Neural cell (in vitro differentiated cells): ENCODE measurements at regions not wholly inside any gene's neighbourhood (a gene's known extent, or its start where the extent isn't known, plus 50 kb on each side); places are given as distances from the start of the nearest gene placed in this dataset.

Experiments
- H2AFZ ChIP-seq: fragments of 200-600, 300-800 bp; sonication (generic), shearing (Covaris generic); 2 replicates; pipeline ENCODE4 v1.6.0; 2014; ENCODE audit warnings: low read depth, mild to moderate bottlenecking, antibody characterized with exemption, low read length, moderate library complexity
- H3F3A ChIP-seq: fragments of 200-600 bp; shearing (Covaris generic); 2 replicates; pipeline ENCODE4 v1.6.1; 2016; ENCODE audit warnings: mild to moderate bottlenecking, moderate library complexity, mixed read lengths, antibody characterized with exemption, low read length; ENCODE audit not compliant: insufficient read depth, poor library complexity, severe bottlenecking
- H3K27ac ChIP-seq: fragments of 200-600, 300-800 bp; sonication (generic), shearing (Covaris generic); 2 replicates; pipeline ENCODE4 v1.5.1; 2014; ENCODE audit warnings: mild to moderate bottlenecking, low read length, moderate library complexity
- H3K27me3 ChIP-seq: fragments of 300-800, 200-600 bp; sonication (generic), shearing (Covaris generic); 2 replicates; pipeline ENCODE4 v1.6.0; 2014; ENCODE audit warnings: mild to moderate bottlenecking, low read depth, low read length, moderate library complexity; ENCODE audit not compliant: insufficient read depth
- H3K36me3 ChIP-seq: fragments of 300-800, 200-600 bp; sonication (generic), shearing (Covaris generic); 2 replicates; pipeline ENCODE4 v1.5.1; 2014; ENCODE audit warnings: mild to moderate bottlenecking, antibody characterized with exemption, low read length, moderate library complexity; ENCODE audit not compliant: insufficient read depth
- H3K4me2 ChIP-seq: fragments of 300-800, 200-600 bp; sonication (generic), shearing (Covaris generic); 2 replicates; pipeline ENCODE4 v1.6.0; 2014; ENCODE audit warnings: mild to moderate bottlenecking, low read length
- H3K4me3 ChIP-seq: fragments of 300-800, 200-600 bp; sonication (generic), shearing (Covaris generic); 2 replicates; pipeline ENCODE4 v1.5.1; 2014; ENCODE audit warnings: mild to moderate bottlenecking, low read length, moderate library complexity
- H3K79me2 ChIP-seq: fragments of 200-600 bp; shearing (Covaris generic); replicated peaks from 2 replicates; pipeline ENCODE4 v1.6.0; 2014; ENCODE audit warnings: mild to moderate bottlenecking, low read length, moderate library complexity; ENCODE audit not compliant: insufficient read depth
- H3K9ac ChIP-seq: fragments of 300-800, 200-600 bp; sonication (generic), shearing (Covaris generic); 2 replicates; pipeline ENCODE4 v1.6.1; 2016; ENCODE audit warnings: mild to moderate bottlenecking, low read length, mixed read lengths
- H3K9me2 ChIP-seq: fragments of 200-600 bp; shearing (Covaris generic); 2 replicates; pipeline ENCODE4 v1.6.1; 2016; ENCODE audit warnings: mild to moderate bottlenecking, low read length, mixed read lengths; ENCODE audit not compliant: insufficient read depth
- H3K9me3 ChIP-seq: fragments of 200-600, 300-800 bp; sonication (generic), shearing (Covaris generic); 2 replicates; pipeline ENCODE4 v1.6.1; 2016; ENCODE audit warnings: mild to moderate bottlenecking, mixed run types, low read length, moderate library complexity, mixed read lengths
- H4K20me1 ChIP-seq: fragments of 200-600 bp; shearing (Covaris generic); 2 replicates; pipeline ENCODE4 v1.6.1; 2016; ENCODE audit warnings: mild to moderate bottlenecking, mixed run types; ENCODE audit not compliant: insufficient read depth
- CTCF ChIP-seq: fragments of 450-650 bp; IDR thresholded peaks from 2 replicates; pipeline ENCODE4 v1.5.1; 2014; ENCODE audit warnings: antibody characterized with exemption, mild to moderate bottlenecking, moderate library complexity; ENCODE audit not compliant: poor library complexity, severe bottlenecking
- EP300 ChIP-seq: fragments of 450-650 bp; conservative IDR thresholded peaks from 2 replicates; pipeline ENCODE4 v1.6.1; 2014; ENCODE audit warnings: antibody characterized with exemption, mild to moderate bottlenecking, moderate library complexity; ENCODE audit not compliant: poor library complexity, severe bottlenecking
- EZH2 ChIP-seq: fragments of 200-600, 300-800 bp; shearing (Covaris generic), sonication (generic); IDR thresholded peaks from 2 replicates; pipeline ENCODE4 v1.6.1; 2014; ENCODE audit warnings: antibody characterized with exemption, low read length, borderline replicate concordance, mild to moderate bottlenecking; ENCODE audit not compliant: insufficient read depth, poor library complexity, severe bottlenecking
- MXI1 ChIP-seq: fragments of 450-650 bp; conservative IDR thresholded peaks from 2 replicates; pipeline ENCODE4 v1.6.1; 2014; ENCODE audit warnings: antibody characterized with exemption, mild to moderate bottlenecking; ENCODE audit not compliant: poor library complexity, severe bottlenecking
- RAD21 ChIP-seq: fragments of 450-650 bp; conservative IDR thresholded peaks from 2 replicates; pipeline ENCODE4 v1.6.1; 2014; ENCODE audit warnings: antibody characterized with exemption, mild to moderate bottlenecking, moderate library complexity
- REST ChIP-seq: IDR thresholded peaks from 2 replicates; pipeline ENCODE4 v1.6.1; 2012; ENCODE audit warnings: borderline replicate concordance
- SMC3 ChIP-seq: fragments of 450-650 bp; conservative IDR thresholded peaks from 2 replicates; pipeline ENCODE4 v1.6.1; 2014; ENCODE audit warnings: antibody characterized with exemption, mild to moderate bottlenecking, moderate library complexity; ENCODE audit not compliant: poor library complexity

- no peak overlapping the region for H2AFZ ChIP-seq
- peak; percentile 91 for TF ChIP-seq SMC3
- peak; percentile 85 for TF ChIP-seq CTCF
- TF ChIP-seq REST: no peak
- peak; percentile 90 for TF ChIP-seq RAD21
- no peak overlapping the region for H3K9ac ChIP-seq
- no peaks in the 10 kb centered on the region for H3K27me3 ChIP-seq
- H3K79me2 ChIP-seq: no peaks in the 10 kb centered on the region
- H3K9me2 ChIP-seq: no peaks in the 10 kb centered on the region
- H3K4me2 ChIP-seq: no peak overlapping the region
- H3K4me3 ChIP-seq: no peak overlapping the region
- H3K27ac ChIP-seq: no peak overlapping the region
- H4K20me1 ChIP-seq: no peaks in the 10 kb centered on the region
- no peaks in the 10 kb centered on the region for H3K36me3 ChIP-seq
- no peaks in the 10 kb centered on the region for H3F3A ChIP-seq
- no peaks in the 10 kb centered on the region for H3K9me3 ChIP-seq
Observed at GRCh38 chr5:54905942-54906537, 79.4 kb downstream of the ESM1 start.

GRCh38 chr5:54905246-54905795, 80.1 kb downstream of the ESM1 start:
- H3F3A ChIP-seq: no peaks in the 10 kb centered on the region
- TF ChIP-seq CTCF (no peak), SMC3 (no peak), EP300 (no peak), EZH2 (no peak), MXI1 (no peak), REST (no peak)
- no peak overlapping the region for H2AFZ ChIP-seq
- H4K20me1 ChIP-seq: no peaks in the 10 kb centered on the region
- H3K27me3 ChIP-seq: no peaks in the 10 kb centered on the region
- H3K4me2 ChIP-seq: no peak overlapping the region
- H3K9me2 ChIP-seq: no peaks in the 10 kb centered on the region
- no peak overlapping the region for H3K9ac ChIP-seq
- no peaks in the 10 kb centered on the region for H3K9me3 ChIP-seq
- no peaks in the 10 kb centered on the region for H3K79me2 ChIP-seq
- no peak overlapping the region for H3K4me3 ChIP-seq
- H3K36me3 ChIP-seq: no peaks in the 10 kb centered on the region
- no peak overlapping the region for H3K27ac ChIP-seq
